ENCODE measurements at regions not wholly inside any gene's neighbourhood (a gene's known extent, or its start where the extent isn't known, plus 50 kb on each side); places are given as distances from the start of the nearest gene placed in this dataset.

GRCh38 chr5:118007262-118007661 is 981.1 kb downstream of the DTWD2 start:
- CTCF ChIA-PET, result interaction anchor here (1.0 kb wide), 1 partner anchor 13 kb away, joined by 3 read pairs; no protein-coding TSS in a partner anchor
- POLR2A ChIA-PET, result no interaction called here
- no peak for DNase-seq (ENCODE audit: extremely low spot score)
- TF ChIP-seq, protein P1, sequence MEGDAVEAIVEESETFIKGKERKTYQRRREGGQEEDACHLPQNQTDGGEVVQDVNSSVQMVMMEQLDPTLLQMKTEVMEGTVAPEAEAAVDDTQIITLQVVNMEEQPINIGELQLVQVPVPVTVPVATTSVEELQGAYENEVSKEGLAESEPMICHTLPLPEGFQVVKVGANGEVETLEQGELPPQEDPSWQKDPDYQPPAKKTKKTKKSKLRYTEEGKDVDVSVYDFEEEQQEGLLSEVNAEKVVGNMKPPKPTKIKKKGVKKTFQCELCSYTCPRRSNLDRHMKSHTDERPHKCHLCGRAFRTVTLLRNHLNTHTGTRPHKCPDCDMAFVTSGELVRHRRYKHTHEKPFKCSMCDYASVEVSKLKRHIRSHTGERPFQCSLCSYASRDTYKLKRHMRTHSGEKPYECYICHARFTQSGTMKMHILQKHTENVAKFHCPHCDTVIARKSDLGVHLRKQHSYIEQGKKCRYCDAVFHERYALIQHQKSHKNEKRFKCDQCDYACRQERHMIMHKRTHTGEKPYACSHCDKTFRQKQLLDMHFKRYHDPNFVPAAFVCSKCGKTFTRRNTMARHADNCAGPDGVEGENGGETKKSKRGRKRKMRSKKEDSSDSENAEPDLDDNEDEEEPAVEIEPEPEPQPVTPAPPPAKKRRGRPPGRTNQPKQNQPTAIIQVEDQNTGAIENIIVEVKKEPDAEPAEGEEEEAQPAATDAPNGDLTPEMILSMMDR (IDR thresholded peaks at IDR 0.05; ENCODE audit: control extremely low read depth, extremely low read depth, low read depth, missing control alignments), result no peak

DNA sequence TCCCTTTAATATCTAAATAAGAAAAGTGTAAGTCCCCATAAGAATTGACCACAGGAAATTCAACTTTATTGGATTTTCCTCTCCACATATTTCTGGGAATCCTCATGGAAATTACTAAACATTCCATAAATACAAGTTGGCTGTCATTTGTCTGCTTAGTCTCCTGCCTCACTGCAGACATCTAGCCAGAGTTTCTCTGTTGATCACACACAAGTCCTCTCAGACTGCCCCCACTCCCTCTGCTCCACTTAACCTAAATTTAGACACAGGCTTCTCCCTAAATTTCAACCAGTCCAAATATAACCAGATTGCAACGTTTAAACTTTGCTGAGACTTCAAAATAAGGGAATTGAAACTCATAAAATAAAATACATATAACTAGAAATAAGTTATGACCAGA is 982.1 kb downstream of the DTWD2 start:
- CTCF ChIA-PET, result no interaction called here
- DNase-seq (ENCODE audit: extremely low spot score), result no peak
- POLR2A ChIA-PET, result no interaction called here
- TF ChIP-seq, protein P1 (IDR thresholded peaks at IDR 0.05; ENCODE audit: control extremely low read depth, extremely low read depth, low read depth, missing control alignments), result no peak

DNA sequence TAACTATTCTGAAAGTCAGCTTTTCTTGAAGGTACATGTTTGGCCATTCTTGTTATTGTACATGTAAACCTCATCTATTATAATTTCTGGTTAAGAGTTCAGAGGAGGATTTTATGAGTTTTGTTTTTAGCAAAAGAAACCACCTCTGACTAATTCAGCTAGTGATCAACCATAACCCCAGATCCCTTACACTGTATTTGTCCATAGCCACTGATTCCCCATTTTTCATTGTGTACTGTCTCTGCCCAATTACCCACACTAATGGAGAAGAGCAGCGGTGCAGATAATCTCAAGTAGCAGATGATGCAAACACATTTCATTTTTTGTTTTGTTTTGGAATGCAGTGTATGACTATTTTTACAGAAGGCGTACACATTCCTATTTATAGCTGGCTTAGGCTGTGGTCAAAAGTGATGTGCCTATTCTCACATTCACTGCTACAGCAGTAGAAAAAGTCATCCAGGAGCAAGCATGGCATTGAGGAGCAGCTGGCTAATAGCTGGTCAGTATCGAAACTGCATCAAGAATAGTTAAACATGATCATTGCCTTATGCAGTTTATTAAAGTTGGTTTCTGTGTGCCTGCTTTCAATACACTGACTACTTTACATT is 988.3 kb downstream of the DTWD2 start:
- ChIA-PET CTCF (no interaction called here), POLR2A (no interaction called here)
- TF ChIP-seq, protein P1 (IDR thresholded peaks at IDR 0.05; ENCODE audit: control extremely low read depth, extremely low read depth, low read depth, missing control alignments), result no peak
- no peak for DNase-seq (ENCODE audit: extremely low spot score)

GRCh38 chr5:117982691-117983090 is 1005.7 kb downstream of the DTWD2 start:
- ChIA-PET CTCF (no interaction called here), POLR2A (no interaction called here)
- no peak for DNase-seq (ENCODE audit: extremely low spot score)
- TF ChIP-seq, protein P1 (IDR thresholded peaks at IDR 0.05; ENCODE audit: control extremely low read depth, extremely low read depth, low read depth, missing control alignments), result no peak

DNA sequence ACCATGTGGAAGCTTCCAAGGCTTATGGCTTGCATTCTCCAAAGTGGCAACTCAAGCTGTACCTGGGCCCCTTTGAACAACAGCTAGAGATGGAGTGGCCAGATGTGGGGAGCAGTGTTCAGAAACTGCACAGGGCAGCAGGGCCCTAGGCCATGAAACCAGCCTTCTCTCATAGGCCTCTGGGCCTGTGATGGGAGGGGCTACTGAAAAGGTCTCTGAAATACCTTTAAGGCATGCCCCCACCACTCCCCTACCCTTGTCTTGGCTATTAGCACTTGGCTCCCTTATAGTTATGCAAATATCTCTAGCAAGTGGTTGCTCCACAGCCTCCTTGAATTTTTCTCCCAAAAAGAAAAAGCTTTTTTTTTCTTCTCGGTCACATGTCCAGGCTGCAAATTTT is 1014.6 kb downstream of the DTWD2 start:
- ChIA-PET CTCF (interaction anchor here (1.4 kb wide), 1 partner anchor 24 kb away, joined by 4 read pairs; no protein-coding TSS in a partner anchor), POLR2A (no interaction called here)
- no peak for DNase-seq (ENCODE audit: extremely low spot score)
- TF ChIP-seq, protein P1 (IDR thresholded peaks at IDR 0.05; ENCODE audit: control extremely low read depth, extremely low read depth, low read depth, missing control alignments), result no peak

DNA sequence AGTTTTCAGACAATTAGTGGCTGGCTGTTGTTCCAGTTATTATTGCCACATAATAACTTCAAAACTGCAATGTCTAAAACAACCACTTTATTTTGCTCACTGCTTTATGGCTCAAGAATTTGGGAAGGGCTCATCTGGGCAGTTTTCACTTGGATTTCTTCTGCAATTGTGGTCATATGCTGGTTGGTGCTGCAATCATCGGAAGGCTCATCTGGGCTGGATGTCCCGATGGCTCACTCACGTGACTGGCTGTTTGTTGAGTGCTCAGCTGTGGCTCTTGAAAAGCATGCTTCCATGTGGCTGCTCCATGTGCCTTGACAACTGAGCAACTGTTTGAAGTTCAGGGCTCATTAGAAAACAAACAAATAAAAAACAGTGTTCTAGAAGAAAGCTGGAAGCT is 1032.5 kb downstream of the DTWD2 start:
- ChIA-PET POLR2A (no interaction called here), CTCF (no interaction called here)
- TF ChIP-seq, protein P1 (IDR thresholded peaks at IDR 0.05; ENCODE audit: control extremely low read depth, extremely low read depth, low read depth, missing control alignments), result no peak
- DNase-seq (ENCODE audit: extremely low spot score), result no peak
